Loucy (cell line): ENCODE measurements at regions not wholly inside any gene's neighbourhood (a gene's known extent, or its start where the extent isn't known, plus 50 kb on each side); places are given as distances from the start of the nearest gene placed in this dataset.

ENCODE experiments used
- CTCF ChIP-seq: fragments of 200-600 bp; sonication (generic); conservative IDR thresholded peaks from 2 replicates; pipeline ENCODE4 v1.5.1; 2014; ENCODE audit warnings: mild to moderate bottlenecking, antibody characterized with exemption, low read length
- EZH2phosphoT487 ChIP-seq: fragments of 200-600 bp; IDR thresholded peaks from 2 replicates; pipeline ENCODE4 v1.6.1; 2018; ENCODE audit warnings: antibody characterized with exemption, mild to moderate bottlenecking, moderate library complexity, borderline replicate concordance

DNA sequence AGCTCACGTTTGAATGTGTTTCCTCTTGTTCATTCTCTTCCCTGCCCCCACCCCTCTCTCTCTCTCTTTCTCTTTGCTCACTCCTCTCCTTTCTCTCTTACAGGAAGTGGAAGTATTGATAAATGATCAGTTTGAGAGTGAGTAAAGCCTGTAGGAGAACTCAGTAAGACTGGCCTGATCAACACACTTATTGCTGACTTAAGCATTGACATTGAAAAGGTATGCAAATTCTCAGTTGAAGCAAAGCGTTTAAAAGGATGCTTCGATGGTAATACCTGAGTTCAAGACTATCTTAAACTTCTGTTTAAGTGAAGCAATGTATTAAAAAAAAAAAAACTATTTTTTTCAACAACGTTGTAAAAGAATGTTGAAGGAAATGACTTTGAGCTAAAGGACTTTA lies 115.7 kb upstream of the DDX18 start:
- no peak for TF ChIP-seq EZH2phosphoT487
- TF ChIP-seq CTCF: no peak
